Endothelial cell of umbilical vein (primary cell): ENCODE measurements at regions not wholly inside any gene's neighbourhood (a gene's known extent, or its start where the extent isn't known, plus 50 kb on each side); places are given as distances from the start of the nearest gene placed in this dataset.

Source experiments
- BruUV-seq: library from RNA; stranded (reverse); fragments of 400-500 nt; replicated peaks from 2 replicates; lab custom pipeline; 2021; lab: Mats Ljungman, UMichigan
- CTCF ChIA-PET: fragments of 300-600, 350-600 bp; sonication (Branson Sonifier 250); formaldehyde crosslinking; loops from one replicate; lab custom pipeline; 2021; ENCODE audit warnings: antibody characterized with exemption, inconsistent platforms; lab: Charles Lee
- POLR2A ChIA-PET: fragments of 300-600, 350-600 bp; sonication (Branson Sonifier 250); formaldehyde crosslinking; loops from one replicate; lab custom pipeline; 2021; ENCODE audit warnings: antibody characterized with exemption, inconsistent platforms; lab: Charles Lee
- DNase-seq: peaks from one replicate; pipeline ENCODE4 v3.0.0-alpha.2; 2011; ENCODE audit warnings: low read depth, low spot score
- FAIRE-seq: peaks from 2 replicates; lab custom pipeline; 2011; peaks lifted over from hg19 to GRCh38; lab: Jason Lieb, UNC
- H2AFZ ChIP-seq: 2 replicates; pipeline ENCODE4 v1.6.0; 2012; ENCODE audit warnings: low read depth, low read length, control low read depth, inconsistent platforms
- H3K27ac ChIP-seq: 2 replicates; pipeline ENCODE4 v1.5.1; 2011; ENCODE audit warnings: low read depth, mild to moderate bottlenecking, control low read depth, low read length, moderate library complexity; ENCODE audit not compliant: insufficient read depth
- H3K27me3 ChIP-seq, 2 experiments: 2 replicates each; pipeline versions ENCODE4 v1.6.0 to v1.6.1; 2011; ENCODE audit warnings: low read length in 2 of 2, mixed read lengths in 1 of 2; ENCODE audit not compliant: control insufficient read depth in 2 of 2, insufficient read depth in 2 of 2
- H3K36me3 ChIP-seq, 2 experiments: 2 replicates in 1 of 2; 3 replicates in 1 of 2; pipeline ENCODE4 v1.5.1; 2011; ENCODE audit warnings: low read length in 2 of 2, mild to moderate bottlenecking in 1 of 2, moderate library complexity in 1 of 2; ENCODE audit not compliant: control insufficient read depth in 2 of 2, insufficient read depth in 2 of 2; ENCODE audit errors: extremely low read depth in 1 of 2
- H3K4me1 ChIP-seq: 3 replicates; pipeline ENCODE4 v1.5.1; 2011; ENCODE audit warnings: mild to moderate bottlenecking, low read length; ENCODE audit not compliant: control insufficient read depth, insufficient read depth; ENCODE audit errors: extremely low read depth
- H3K4me2 ChIP-seq: 2 replicates; pipeline ENCODE4 v1.6.1; 2011; ENCODE audit warnings: low read length, control low read depth, mixed read lengths; ENCODE audit not compliant: insufficient read depth
- H3K4me3 ChIP-seq, 3 experiments: fragments of 200-600 bp in 1 of 3; sonication (generic), shearing (Covaris generic) in 1 of 3; replicated peaks in 1 of 3; 2 replicates each; pipeline ENCODE4 v1.5.1; 2011 to 2016; ENCODE audit warnings: control low read depth in 3 of 3, low read length in 3 of 3, mild to moderate bottlenecking in 2 of 3, inconsistent platforms in 1 of 3, low read depth in 1 of 3, moderate library complexity in 1 of 3; ENCODE audit not compliant: insufficient read depth in 1 of 3
- H3K79me2 ChIP-seq: 2 replicates; pipeline ENCODE4 v1.6.0; 2012; ENCODE audit warnings: low read length, inconsistent platforms; ENCODE audit not compliant: control insufficient read depth, insufficient read depth
- H3K9ac ChIP-seq: replicated peaks from 2 replicates; pipeline ENCODE3; 2011; ENCODE audit warnings: low read length, control low read depth; ENCODE audit not compliant: insufficient read depth; ENCODE audit errors: extremely low read depth
- H3K9me1 ChIP-seq: replicated peaks from 3 replicates; pipeline ENCODE4 v1.6.0; 2011; ENCODE audit warnings: mild to moderate bottlenecking, low read length; ENCODE audit not compliant: control insufficient read depth, insufficient read depth; ENCODE audit errors: extremely low read depth
- H3K9me3 ChIP-seq: replicated peaks from 2 replicates; pipeline ENCODE4 v1.5.1; 2012; ENCODE audit warnings: low read length, inconsistent platforms; ENCODE audit not compliant: control insufficient read depth, insufficient read depth
- H4K20me1 ChIP-seq: replicated peaks from 2 replicates; pipeline ENCODE3; 2011; ENCODE audit warnings: mild to moderate bottlenecking, low read length; ENCODE audit not compliant: control insufficient read depth, insufficient read depth; ENCODE audit errors: extremely low read depth
- EZH2 ChIP-seq: IDR thresholded peaks from 2 replicates; pipeline ENCODE4 v1.6.1; 2012; ENCODE audit warnings: borderline replicate concordance, low read depth, mild to moderate bottlenecking, moderate library complexity, low read length, inconsistent platforms; ENCODE audit not compliant: severe bottlenecking
- FOS ChIP-seq: IDR thresholded peaks from 2 replicates; pipeline ENCODE4 v1.6.1; 2011; ENCODE audit warnings: mild to moderate bottlenecking, low read length, moderate library complexity, borderline replicate concordance; ENCODE audit not compliant: insufficient read depth
- GATA2 ChIP-seq: IDR thresholded peaks from 2 replicates; pipeline ENCODE4 v1.7.0; 2011; ENCODE audit warnings: low read depth, mild to moderate bottlenecking, moderate library complexity, mixed read lengths, low read length; ENCODE audit not compliant: insufficient read length, insufficient read depth
- MYC ChIP-seq: IDR thresholded peaks from one replicate; pipeline ENCODE4 v1.6.1; 2011; ENCODE audit warnings: mild to moderate bottlenecking, low read depth, low read length
- POLR2A ChIP-seq: IDR thresholded peaks from 2 replicates; pipeline ENCODE4 v1.6.1; 2012; ENCODE audit warnings: low read depth, mild to moderate bottlenecking, control low read depth, low read length
- dilution Hi-C: fragments of 300-500 bp; cut with MboI; formaldehyde crosslinking; loops from one replicate; pipeline ENCODE4 v1.15.0; 2019; ENCODE audit warnings: low sequenced_read_pairs; ENCODE audit not compliant: extremely low pct_ligation_motif_present
- intact Hi-C: fragments of 100-400 bp; cut with micrococcal nuclease; formaldehyde crosslinking; loops from one replicate; pipeline ENCODE4 v1.10.0; 2022
- TF ChIP-seq, protein P1 (sequence below), 2 donors: IDR thresholded peaks; 1 replicate in 1 of 2; 2 replicates in 1 of 2; pipeline ENCODE4 v1.5.1; 2011; ENCODE audit warnings: low read length in 2 of 2, mild to moderate bottlenecking in 2 of 2, moderate library complexity in 2 of 2, control low read depth in 1 of 2, inconsistent platforms in 1 of 2, low read depth in 1 of 2; ENCODE audit not compliant: insufficient read depth in 1 of 2; ENCODE audit errors: extremely low read depth in 1 of 2

- H3K9me1 ChIP-seq: no peaks in the 10 kb centered on the region
- H3K27me3 ChIP-seq: peaks cover 8 to 16% of the 10 kb centered on the region in 2 experiments
- no peaks in the 10 kb centered on the region for H3K79me2 ChIP-seq
- DNase-seq (no peak), FAIRE-seq (no peak)
- H3K36me3 ChIP-seq: no peaks in the 10 kb centered on the region
- no TSS peak for BruUV-seq
- H2AFZ ChIP-seq: no peak overlapping the region
- ChIA-PET CTCF (interaction anchor here (1.3 to 2.0 kb wide), 4 partner anchors 14 to 56 kb away, joined by 4 to 16 read pairs (median 8); no protein-coding TSS in a partner anchor), POLR2A (no interaction called here)
- no peak overlapping the region for H3K9ac ChIP-seq
- dilution Hi-C loops (no loop called here), intact Hi-C loops (no loop called here)
- peaks cover 8% of the 10 kb centered on the region for H3K4me1 ChIP-seq
- H3K4me3 ChIP-seq: no peak overlapping the region
- no peaks in the 10 kb centered on the region for H4K20me1 ChIP-seq
- no peaks in the 10 kb centered on the region for H3K9me3 ChIP-seq
- TF ChIP-seq, protein P1, sequence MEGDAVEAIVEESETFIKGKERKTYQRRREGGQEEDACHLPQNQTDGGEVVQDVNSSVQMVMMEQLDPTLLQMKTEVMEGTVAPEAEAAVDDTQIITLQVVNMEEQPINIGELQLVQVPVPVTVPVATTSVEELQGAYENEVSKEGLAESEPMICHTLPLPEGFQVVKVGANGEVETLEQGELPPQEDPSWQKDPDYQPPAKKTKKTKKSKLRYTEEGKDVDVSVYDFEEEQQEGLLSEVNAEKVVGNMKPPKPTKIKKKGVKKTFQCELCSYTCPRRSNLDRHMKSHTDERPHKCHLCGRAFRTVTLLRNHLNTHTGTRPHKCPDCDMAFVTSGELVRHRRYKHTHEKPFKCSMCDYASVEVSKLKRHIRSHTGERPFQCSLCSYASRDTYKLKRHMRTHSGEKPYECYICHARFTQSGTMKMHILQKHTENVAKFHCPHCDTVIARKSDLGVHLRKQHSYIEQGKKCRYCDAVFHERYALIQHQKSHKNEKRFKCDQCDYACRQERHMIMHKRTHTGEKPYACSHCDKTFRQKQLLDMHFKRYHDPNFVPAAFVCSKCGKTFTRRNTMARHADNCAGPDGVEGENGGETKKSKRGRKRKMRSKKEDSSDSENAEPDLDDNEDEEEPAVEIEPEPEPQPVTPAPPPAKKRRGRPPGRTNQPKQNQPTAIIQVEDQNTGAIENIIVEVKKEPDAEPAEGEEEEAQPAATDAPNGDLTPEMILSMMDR (IDR thresholded peaks at IDR 0.05; ENCODE audit: extremely low read depth in 1 of 2, insufficient read depth in 1 of 2, low read depth in 1 of 2, low read length in 2 of 2): no peak
- TF ChIP-seq MYC (no peak), POLR2A (no peak), EZH2 (no peak), GATA2 (no peak), FOS (no peak)
- H3K27ac ChIP-seq: no peak overlapping the region
- no peak overlapping the region for H3K4me2 ChIP-seq
These were observed 55.7 kb upstream of the HECTD2 start for GRCh38 chr10:91354166-91355075.
